ENCODE measurements at regions not wholly inside any gene's neighbourhood (a gene's known extent, or its start where the extent isn't known, plus 50 kb on each side); places are given as distances from the start of the nearest gene placed in this dataset.

- no peaks in the 10 kb centered on the region for H4K20me1 ChIP-seq (replicated peaks in 1 of 2; ENCODE audit: control insufficient read depth in 1 of 2, insufficient read depth in 2 of 2, low read length in 2 of 2)
- no peak overlapping the region for H2BK5ac ChIP-seq (ENCODE audit: low read depth, low read length)
- ChIA-PET CTCF (ENCODE audit: partially characterized antibody) (no interaction called here), POLR2A (ENCODE audit: partially characterized antibody) (no interaction called here)
- H2BK120ac ChIP-seq (replicated peaks; ENCODE audit: low read depth, low read length), result no peak overlapping the region
- H3K56ac ChIP-seq (replicated peaks; ENCODE audit: insufficient read length, low read depth, low read length), result no peak overlapping the region
- no peak overlapping the region for H3K9ac ChIP-seq (replicated peaks in 1 of 4; ENCODE audit: extremely low read depth in 1 of 4, low read depth in 3 of 4, low read length in 3 of 4)
- no peak overlapping the region for H3K27ac ChIP-seq (ENCODE audit: low read depth, low read length)
- no peaks in the 10 kb centered on the region for H3K36me3 ChIP-seq (ENCODE audit: control insufficient read depth in 2 of 4, insufficient read depth in 4 of 4, low read length in 3 of 4)
- DNase-seq (ENCODE audit: low read depth in 1 of 2, low spot score in 2 of 2), result no peak
- no peak overlapping the region for H2AK5ac ChIP-seq (ENCODE audit: low read depth, low read length)
- no peaks in the 10 kb centered on the region for H3K79me2 ChIP-seq (ENCODE audit: control insufficient read depth in 1 of 2, insufficient read depth in 2 of 2, low read length in 2 of 2)
- no peak overlapping the region for H4K5ac ChIP-seq (ENCODE audit: insufficient read length, low read depth, low read length)
- no peak overlapping the region for H3K14ac ChIP-seq (ENCODE audit: insufficient read length)
- no peak overlapping the region for H3K23ac ChIP-seq (ENCODE audit: insufficient read length)
- no peak overlapping the region for H3K18ac ChIP-seq (ENCODE audit: extremely low read depth, low read length)
- no peak overlapping the region for H3K4me3 ChIP-seq (ENCODE audit: extremely low read depth in 1 of 4, insufficient read depth in 2 of 4, low read depth in 3 of 4, low read length in 4 of 4)
- H3K23me2 ChIP-seq (ENCODE audit: low read depth, low read length), result no peaks in the 10 kb centered on the region
- no peak overlapping the region for H3K4ac ChIP-seq (replicated peaks; ENCODE audit: insufficient read length, low read depth, low read length)
- H3K79me1 ChIP-seq (ENCODE audit: low read depth, low read length), result no peaks in the 10 kb centered on the region
- H2BK20ac ChIP-seq (ENCODE audit: low read length), result no peak overlapping the region
- no peaks in the 10 kb centered on the region for H3K4me1 ChIP-seq (replicated peaks in 1 of 4; ENCODE audit: control insufficient read depth in 3 of 4, insufficient read depth in 4 of 4, low read length in 3 of 4)
- H4K91ac ChIP-seq (replicated peaks; ENCODE audit: insufficient read length, low read length), result no peak overlapping the region
- H3K9me3 ChIP-seq (ENCODE audit: insufficient read depth in 2 of 2, low read depth in 1 of 2, low read length in 1 of 2), result no peaks in the 10 kb centered on the region
- WGBS, 2 experiments (ENCODE audit: extremely low coverage in 1 of 2, insufficient coverage in 1 of 2, insufficient read length in 1 of 2, insufficient replicate concordance in 2 of 2, low coverage in 1 of 2, low lambda C conversion rate in 2 of 2, missing lambda C conversion rate in 1 of 2), result 91% methylated on average over 1 of the region's 1 CpG; no CpG with 5 or more reads in 1 of the 2 experiments
- H3K27me3 ChIP-seq (replicated peaks in 1 of 4; ENCODE audit: control insufficient read depth in 3 of 4, extremely low read depth in 1 of 4, insufficient read depth in 3 of 4, low read length in 3 of 4), result no peaks in the 10 kb centered on the region
- H2BK15ac ChIP-seq (ENCODE audit: low read length), result no peak overlapping the region
- no peak overlapping the region for H2BK12ac ChIP-seq (ENCODE audit: low read depth, low read length)
- no peak for FAIRE-seq
- H3K4me2 ChIP-seq (ENCODE audit: insufficient read depth in 1 of 2, low read depth in 2 of 2, low read length in 2 of 2), result no peak overlapping the region
- no peak overlapping the region for H4K8ac ChIP-seq (ENCODE audit: extremely low read depth, insufficient read depth, low read length)
- no peak overlapping the region for H2AFZ ChIP-seq (ENCODE audit: low read length)
- no peak for TF ChIP-seq CTBP2 (IDR thresholded peaks at IDR 0.05; ENCODE audit: borderline replicate concordance, insufficient read depth, insufficient read length, low read length)
- no peak for TF ChIP-seq ATF2 (IDR thresholded peaks at IDR 0.05; ENCODE audit: low read length)
- TF ChIP-seq CTCF (IDR thresholded peaks at IDR 0.05; ENCODE audit: control extremely low read depth in 1 of 3, insufficient read depth in 1 of 3, low read depth in 1 of 3, low read length in 3 of 3), result no peak
- TF ChIP-seq CHD2 (IDR thresholded peaks at IDR 0.05; ENCODE audit: low read length), result no peak
- TF ChIP-seq ASH2L (IDR thresholded peaks at IDR 0.05; ENCODE audit: low read length), result no peak
- TF ChIP-seq HDAC6 (IDR thresholded peaks at IDR 0.05; ENCODE audit: low read depth, low read length), result no peak
- no peak for TF ChIP-seq SRF (IDR thresholded peaks at IDR 0.05; ENCODE audit: low read depth, low read length)
- no peak for TF ChIP-seq CBX8 (IDR thresholded peaks at IDR 0.05; ENCODE audit: borderline replicate concordance, low read depth, low read length)
- no peak for TF ChIP-seq JUND (IDR thresholded peaks at IDR 0.05; ENCODE audit: low read length)
- TF ChIP-seq ZNF274 (IDR thresholded peaks at IDR 0.05; ENCODE audit: borderline replicate concordance, extremely low read depth, low read length), result no peak
- TF ChIP-seq JUN (IDR thresholded peaks at IDR 0.05; ENCODE audit: low read depth, low read length), result no peak
- TF ChIP-seq CREB1 (IDR thresholded peaks at IDR 0.05), result no peak
These were observed 197.7 kb upstream of the ROBO2 start for GRCh38 chr3:76842216-76842615.

Data from H1 (cell line).